SH-SY5Y (cell line): ENCODE measurements at regions not wholly inside any gene's neighbourhood (a gene's known extent, or its start where the extent isn't known, plus 50 kb on each side); places are given as distances from the start of the nearest gene placed in this dataset.

Experiments
- GATA2 ChIP-seq: IDR thresholded peaks from 2 replicates; pipeline ENCODE4 v1.6.1; 2011; ENCODE audit warnings: mild to moderate bottlenecking, low read depth, low read length
- GATA3 ChIP-seq: IDR thresholded peaks from 2 replicates; pipeline ENCODE4 v1.6.1; 2011; ENCODE audit warnings: low read depth, mild to moderate bottlenecking, low read length, moderate library complexity

- TF ChIP-seq GATA3 (no peak), GATA2 (no peak)
Observed at GRCh38 chr1:87929906-87930305, 601.2 kb downstream of the LMO4 start.
